Mucosa of gallbladder (tissue), 1 donor: ENCODE measurements at regions not wholly inside any gene's neighbourhood (a gene's known extent, or its start where the extent isn't known, plus 50 kb on each side); places are given as distances from the start of the nearest gene placed in this dataset.

ENCODE experiments used
- DNase-seq: peaks from one replicate; pipeline ENCODE4 v3.0.0-alpha.2; 2020; ENCODE audit warnings: low spot score
- donor health status: DM: no; HTN: no; CAD: no.

- no peak for DNase-seq
Observed at GRCh38 chr19:31092274-31092673, 257.0 kb downstream of the TSHZ3 start.

- DNase-seq: no peak
Observed at GRCh38 chr19:31089681-31090080, 259.6 kb downstream of the TSHZ3 start.

DNA sequence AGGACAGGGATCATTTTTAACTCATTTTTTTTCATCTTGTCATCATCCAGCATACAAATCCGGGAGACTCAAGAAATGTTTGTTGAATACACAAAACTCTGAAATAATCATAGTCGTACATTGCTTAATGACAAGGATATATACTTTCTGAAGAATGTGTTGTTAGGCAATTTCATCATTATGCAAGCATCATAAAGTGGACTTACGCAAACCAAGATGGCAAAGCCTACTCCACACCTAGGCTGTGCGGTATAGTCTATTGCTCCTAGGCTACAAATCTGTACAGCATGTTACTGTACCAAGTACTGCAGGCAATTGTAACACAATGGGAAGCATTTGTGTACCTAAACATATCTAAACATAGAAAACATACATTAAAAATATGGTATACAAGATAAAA is 264.1 kb downstream of the TSHZ3 start:
- DNase-seq: no peak

- DNase-seq: no peak
Observed at GRCh38 chr19:31083105-31083504, 266.1 kb downstream of the TSHZ3 start.

DNA sequence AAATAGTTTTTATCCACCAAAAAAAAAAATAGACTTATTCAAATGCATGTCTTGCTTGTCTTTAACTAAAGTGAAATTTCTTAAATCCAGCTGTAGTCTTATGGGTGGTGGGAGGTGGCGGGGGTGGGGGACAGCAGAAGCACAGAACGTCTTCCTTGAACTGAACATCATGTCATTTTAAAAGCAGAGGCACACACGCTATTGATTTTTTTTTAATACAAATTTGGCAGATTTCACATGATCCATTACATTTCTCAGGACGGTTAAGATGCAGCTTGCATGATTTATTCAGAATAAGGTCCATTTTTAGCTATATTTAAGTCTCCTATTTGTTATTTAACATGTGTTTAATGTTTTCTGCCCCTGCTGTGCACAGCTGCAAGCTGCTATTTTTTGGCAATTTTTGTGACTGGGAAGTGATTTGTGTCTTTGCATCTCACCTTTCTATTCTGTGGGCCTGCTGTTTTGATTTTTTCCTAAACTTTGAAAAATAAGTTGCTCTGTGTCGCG is 274.0 kb downstream of the TSHZ3 start:
- no peak for DNase-seq

DNA sequence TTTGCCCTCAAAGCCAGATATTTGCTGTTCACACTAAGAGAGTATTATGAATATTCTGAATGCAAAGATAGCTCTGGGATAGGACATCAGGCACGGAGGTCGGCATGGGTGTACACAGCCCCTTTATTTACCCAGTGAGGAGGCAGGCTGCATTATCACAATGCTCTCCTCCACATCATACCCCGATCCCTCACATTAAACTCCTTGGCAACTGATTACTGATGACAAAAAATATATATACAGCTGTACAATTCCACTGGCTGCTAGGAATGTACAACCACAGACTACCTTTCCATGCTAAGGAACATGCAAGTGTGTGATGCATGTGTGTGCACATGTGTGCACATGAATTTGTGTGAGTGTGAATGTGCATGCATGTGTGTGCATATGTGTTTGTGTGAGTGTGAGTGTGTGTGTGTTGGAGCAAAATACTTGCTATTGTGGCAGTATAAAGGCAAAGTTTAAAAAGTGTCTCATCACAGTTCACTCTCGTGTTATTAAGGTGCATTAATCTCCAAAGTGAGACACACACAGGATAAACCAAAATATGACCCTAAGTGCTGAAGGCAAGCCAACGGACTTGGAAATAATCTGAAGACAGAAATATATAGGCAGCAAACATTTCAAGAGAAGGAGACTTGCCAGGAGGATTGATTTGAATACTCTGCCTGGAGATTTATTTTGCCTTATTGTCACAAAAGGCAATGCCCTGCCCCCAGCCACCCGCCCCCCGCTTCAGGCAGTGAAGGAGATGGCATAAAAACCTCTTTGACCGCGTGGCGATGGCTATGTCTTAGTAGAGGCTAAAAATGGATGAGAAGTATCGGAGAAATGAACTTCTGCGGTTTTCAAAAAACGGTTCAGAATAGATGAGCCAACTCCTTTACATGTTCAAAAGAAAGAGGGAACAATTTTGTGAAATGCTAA is 274.8 kb downstream of the TSHZ3 start:
- no peak for DNase-seq

DNA sequence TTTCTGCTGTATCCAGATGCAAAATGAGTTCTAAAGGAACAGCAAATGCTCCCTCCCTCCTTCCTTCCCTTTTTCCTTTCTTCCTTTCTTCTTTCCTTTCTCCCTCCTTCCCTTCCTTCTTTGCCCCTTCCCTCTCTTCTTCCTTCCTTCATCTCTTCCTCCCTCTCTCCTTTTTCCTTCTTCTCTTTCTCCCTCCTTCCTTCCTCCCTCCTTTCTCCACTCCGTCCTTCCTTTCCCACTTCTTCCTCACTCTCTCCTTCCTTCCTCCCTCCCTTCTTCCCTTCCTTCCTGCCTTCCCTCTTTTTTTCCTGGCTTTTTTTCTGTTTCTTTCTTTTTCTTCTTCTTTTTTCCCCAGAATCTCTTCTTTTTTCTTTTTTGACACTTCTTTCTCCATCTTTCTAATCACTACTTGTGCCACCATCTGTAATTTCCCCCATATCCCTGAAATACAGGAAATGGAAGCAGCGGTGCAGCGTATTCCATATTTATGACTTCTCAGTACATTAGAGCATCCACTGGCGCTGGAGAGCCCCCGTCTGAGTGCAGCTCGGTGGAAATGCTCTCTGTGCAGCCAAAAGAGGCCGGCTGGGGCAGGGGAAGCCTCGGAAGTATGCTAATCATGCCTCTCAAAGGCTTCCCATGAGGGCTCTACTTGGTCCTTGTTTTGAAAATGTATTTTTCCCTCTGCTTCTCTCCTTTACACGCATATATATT is 275.6 kb downstream of the TSHZ3 start:
- no peak for DNase-seq

DNA sequence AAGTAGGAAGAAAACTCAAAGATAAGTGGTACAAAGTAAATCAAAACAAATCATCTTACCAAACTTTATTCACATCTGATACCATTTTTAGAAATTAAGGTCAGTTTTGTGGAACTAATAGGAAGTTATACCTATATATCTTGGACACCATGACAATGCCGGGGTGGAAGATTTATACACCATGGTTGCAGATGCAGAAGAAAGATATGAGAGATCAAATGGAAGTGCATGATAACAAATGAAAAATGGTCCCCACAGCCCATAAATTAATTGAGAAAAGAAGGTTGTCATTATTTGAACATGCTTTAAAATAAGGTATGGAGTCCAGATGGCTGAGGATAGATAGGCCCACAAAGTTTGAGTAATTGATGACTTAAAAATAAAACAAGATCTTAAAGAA is 276.8 kb downstream of the TSHZ3 start:
- no peak for DNase-seq

DNA sequence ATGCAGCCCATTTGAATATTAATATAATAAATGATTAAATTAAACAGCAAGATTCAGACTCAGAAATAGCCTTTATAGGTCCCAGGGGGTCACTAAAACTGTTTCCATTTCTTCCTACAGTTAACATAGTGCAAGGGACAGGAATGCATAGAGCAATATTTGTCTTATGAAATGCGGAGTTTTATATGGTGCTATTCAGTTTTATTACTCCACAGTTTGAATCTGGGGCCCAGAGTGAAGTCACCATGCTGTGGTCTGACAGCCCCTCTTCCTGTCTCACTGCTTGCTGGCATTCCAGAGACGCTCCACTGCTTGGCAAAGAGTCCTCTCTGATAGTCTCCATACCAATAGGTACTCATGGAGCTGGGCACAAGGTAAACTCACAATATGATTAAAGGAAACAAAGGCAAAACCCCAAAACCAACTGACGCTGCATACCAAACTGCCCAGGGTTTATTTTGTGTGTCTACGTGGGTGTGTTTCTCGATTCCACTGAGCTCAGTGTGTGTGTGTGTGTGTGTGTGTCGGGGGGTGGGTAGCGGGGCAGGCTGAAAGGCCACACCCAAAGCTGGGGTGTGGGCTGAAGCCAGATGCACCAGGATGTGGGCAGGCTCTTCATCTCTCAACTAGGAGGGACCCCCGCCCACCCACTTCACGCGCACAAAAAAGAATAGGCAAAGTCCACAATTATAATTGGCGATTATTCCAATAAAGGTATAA is 277.9 kb downstream of the TSHZ3 start:
- no peak for DNase-seq

- no peak for DNase-seq
Observed at GRCh38 chr19:31070146-31071065, 278.8 kb downstream of the TSHZ3 start.

DNA sequence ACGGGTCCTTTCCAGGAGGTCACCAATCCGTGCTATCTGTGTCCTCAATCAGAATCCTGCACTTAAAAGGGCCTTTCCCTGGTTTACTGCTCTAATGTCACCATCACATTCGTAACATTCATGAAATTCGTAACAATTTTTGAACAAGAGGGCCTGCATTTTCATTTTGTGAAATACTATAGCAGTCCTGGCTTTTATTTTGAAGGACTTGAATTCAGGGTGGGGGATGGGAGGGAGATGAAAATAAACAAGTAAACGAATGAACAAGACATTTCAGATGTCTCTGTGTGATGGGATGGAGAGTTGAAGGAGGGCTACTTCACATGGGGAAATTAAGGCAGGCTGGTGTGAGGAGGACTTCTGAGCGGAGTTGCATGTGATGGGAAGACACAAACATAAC is 281.0 kb downstream of the TSHZ3 start:
- DNase-seq: no peak

GRCh38 chr19:31066385-31066784 is 282.9 kb downstream of the TSHZ3 start:
- DNase-seq: no peak

DNA sequence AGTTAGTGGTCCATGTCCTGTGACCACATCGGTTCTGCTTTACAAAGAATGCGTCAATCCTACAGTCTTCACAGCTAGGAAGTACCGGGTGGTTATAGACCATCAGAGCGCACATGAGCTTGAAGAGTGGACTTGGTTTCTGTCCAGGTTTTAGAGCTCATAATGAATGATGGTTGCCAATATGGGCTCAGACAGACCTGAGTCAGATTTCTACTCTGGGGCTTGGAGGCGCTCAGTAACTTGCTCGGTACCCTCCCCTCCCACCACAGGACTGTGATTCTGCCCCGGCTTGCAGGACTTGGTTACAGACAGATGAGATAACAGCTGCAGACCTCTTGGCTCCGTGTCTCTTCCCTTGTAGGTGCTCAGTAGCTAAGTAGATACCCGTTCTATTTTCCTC is 284.7 kb downstream of the TSHZ3 start:
- no peak for DNase-seq

GRCh38 chr19:31058676-31059340 is 290.4 kb downstream of the TSHZ3 start:
- no peak for DNase-seq

DNA sequence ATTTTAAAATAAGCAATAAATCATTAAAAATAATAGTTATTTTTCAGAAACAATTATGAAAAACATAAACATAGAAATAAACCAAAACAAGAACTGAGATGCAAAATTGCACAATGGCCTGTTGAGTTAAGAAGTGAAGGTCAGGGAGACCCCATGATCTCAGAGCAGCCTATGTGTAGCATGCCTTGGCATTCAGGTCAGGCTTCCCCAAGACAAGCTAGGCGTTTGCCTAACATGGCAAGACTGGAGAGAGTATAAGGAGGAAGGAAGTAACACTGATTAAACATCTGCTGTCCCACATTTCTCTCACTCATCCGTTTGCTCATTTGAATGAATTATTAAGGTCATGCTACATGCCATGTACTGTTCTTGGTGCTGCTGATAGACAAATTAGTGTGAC is 291.8 kb downstream of the TSHZ3 start:
- no peak for DNase-seq

DNA sequence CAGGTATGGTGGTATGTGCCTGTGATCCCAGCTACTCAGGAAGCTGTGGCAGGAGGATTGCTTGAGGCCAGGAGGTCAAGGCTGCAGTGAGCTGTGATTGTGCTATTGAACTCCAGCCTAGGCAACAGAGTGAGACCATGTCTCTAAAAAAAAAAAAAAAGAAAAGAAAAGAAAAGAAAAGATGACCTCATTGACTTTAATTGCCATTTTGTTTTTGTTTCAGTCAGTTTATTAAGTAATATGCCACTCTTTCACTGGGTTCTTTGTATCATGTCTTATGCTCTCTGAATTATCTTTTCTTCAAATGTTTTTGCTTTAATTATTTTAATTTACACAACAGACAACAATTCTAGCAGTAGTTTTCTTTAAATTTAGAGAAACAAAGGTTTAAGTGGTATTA is 293.8 kb downstream of the TSHZ3 start:
- DNase-seq: no peak

GRCh38 chr19:31054430-31054829 is 294.8 kb downstream of the TSHZ3 start:
- DNase-seq: no peak

DNA sequence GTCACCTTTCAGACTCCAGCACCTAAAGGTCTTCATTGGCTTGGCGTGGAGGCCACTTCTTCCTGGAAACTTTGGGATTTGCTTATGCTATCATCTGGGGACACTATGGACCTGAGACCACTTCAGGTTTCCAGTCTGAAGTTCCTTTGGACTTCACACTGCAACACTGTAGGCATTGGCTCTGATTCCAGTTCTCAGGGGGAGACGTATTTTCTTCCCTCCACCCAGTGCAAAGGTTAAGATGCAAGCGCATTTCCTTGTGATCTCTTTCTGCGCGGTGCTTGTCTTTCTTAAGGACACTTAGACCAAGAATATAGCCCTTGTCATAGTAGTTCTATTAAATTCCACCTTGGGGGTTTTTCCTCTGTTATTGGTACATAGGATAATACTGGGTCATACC is 299.8 kb downstream of the TSHZ3 start:
- DNase-seq: no peak

DNA sequence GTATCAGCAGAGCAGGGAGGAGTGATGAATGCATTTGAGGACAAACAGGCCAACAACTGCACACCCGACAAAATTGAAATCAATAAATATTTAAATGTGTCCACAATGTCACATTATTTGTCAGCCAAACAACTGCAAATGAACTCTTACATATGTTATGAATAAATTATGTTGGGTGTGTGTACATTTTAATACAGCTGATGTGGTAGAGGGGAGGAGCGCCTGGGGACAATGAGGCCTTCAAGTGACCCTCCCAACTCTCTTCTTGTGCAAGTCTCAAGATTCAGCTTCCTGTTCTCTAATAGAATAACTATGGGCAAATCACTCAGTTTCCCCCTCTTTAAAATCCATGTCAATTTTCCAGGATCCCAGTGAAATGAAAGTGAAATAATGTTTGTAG is 303.2 kb downstream of the TSHZ3 start:
- no peak for DNase-seq

GRCh38 chr19:31041461-31041860 is 307.8 kb downstream of the TSHZ3 start:
- no peak for DNase-seq

- DNase-seq: no peak
Observed at GRCh38 chr19:31039151-31039550, 310.1 kb downstream of the TSHZ3 start.
